NCI-H446 treated with DMSO at 0.1 percent for 48 hours (cell line): ENCODE measurements at regions not wholly inside any gene's neighbourhood (a gene's known extent, or its start where the extent isn't known, plus 50 kb on each side); places are given as distances from the start of the nearest gene placed in this dataset.
"Not testable (repeated sequence)": the region's sequence is repeated elsewhere in the genome, so short reads cannot be mapped to it uniquely, and the experiment has no call there.

ENCODE experiments used
- DNase-seq: peaks from one replicate; lab custom pipeline; 2025; lab: John Stamatoyannopoulos, UW

DNA sequence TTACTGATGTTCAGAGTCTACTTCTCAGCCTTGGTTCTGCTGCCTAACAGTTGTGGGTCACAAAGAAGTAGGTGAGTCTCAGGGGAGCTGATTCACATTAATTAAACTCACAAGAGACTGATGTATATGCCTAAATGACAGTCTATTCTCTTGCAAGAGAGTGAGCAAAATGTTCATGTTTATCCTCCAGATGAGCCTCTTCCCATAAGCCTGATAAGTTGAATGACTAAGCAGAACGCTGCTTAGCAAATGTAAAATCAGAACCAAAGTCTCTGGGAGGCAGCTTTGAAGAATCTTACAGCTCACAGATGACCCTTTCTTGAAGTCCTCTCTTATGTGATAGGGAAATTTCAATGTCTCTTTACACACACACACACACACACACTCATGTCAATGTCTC lies 1092.2 kb downstream of the TYW1 start:
- DNase-seq = no peak

DNA sequence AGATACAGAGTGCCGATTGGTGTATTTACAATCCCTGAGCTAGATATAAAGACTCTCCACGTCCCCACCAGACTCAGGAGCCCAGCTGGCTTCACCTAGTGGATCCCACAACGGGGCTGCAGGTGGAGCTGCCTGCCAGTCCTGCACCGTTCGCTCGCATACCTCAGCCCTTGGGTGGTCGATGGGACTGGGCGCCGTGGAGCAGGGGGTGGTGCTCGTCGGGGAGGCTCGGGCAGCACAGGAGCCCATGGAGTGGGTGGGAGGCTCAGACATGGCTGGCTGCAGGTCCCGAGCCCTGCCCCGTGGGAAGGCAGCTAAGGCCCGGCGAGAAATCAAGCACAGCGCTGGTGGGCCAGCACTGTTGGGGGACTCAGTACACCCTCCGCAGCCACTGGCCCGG lies 1093.6 kb downstream of the TYW1 start:
- not testable (repeated sequence) for DNase-seq

DNA sequence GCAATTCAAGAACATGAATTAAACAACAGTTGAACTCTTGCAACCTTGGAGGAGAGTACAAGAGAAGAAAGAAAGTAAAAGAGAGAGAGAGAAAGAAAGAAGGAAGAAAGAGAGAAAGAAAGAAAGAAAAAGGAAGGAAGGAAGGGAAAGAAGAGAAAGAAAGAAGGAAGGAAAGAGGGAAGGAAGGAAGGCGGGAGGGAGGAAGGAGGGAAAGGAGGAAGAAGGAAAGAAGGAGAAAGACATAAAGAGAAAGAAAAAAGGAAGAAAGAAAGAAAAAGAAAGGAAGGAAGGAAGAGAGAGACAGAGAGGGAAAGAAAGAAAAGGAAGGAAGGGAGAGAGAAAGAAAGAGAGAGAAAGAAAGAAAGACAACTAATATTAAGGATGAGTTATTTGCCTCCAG lies 1106.7 kb downstream of the TYW1 start:
- DNase-seq = no peak

DNA sequence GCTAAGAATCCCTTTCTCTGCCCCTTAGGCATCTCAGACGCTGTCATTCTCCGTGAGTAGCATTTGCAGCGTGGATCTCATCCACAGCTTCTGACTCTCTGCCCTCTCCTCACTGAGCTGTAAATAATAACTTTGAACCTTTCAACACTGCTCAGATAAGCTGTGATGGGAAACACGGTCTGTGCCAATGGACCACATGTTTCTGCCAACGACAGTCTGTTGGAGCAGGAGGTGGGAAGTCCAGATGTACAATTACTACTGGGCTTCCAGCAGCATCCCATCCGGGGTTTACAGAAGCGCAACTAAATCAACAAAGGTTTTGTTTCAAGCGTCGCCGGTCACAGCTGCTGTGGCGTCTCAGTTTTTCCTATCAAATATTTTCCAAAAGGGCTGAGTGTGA lies 1110.6 kb downstream of the TYW1 start:
- DNase-seq = no peak

DNA sequence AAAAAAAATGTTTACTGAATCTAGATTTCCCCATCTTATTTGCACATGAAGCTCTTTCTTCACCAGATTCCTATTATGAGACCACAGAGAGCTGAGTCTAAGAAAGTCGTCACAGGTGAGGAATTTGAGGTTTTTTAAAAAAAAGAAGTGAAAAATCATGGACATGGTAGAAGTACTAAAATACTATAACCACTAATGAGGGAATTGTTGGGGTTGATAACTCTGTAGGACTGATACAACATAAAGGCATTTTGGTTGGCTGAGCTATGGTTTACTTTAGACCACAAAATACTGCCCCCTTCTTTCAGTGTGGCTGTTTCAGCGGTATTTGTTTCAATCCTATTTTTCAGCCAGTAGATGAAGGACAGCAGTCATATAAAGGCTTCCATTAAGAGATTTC lies 1111.3 kb downstream of the TYW1 start:
- DNase-seq = no peak

DNA sequence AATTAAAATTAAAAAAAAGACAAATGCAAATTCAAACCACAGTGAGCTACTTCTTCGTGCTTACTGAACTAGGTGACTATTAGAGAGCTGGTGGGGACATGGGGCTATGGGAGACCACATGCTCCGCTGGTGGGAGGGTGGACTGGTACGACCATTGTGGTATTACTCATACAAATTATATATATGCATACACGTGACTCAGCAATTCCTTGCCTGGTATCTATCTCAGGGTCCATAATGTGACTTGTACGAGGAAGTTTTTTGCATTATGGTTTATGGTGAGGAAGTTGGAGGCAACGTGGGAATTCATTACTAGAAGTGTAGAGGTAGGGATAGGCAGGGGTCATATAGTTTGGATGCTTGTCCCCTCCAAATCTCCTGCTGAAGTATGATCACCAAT lies 1112.7 kb downstream of the TYW1 start:
- no peak for DNase-seq

DNA sequence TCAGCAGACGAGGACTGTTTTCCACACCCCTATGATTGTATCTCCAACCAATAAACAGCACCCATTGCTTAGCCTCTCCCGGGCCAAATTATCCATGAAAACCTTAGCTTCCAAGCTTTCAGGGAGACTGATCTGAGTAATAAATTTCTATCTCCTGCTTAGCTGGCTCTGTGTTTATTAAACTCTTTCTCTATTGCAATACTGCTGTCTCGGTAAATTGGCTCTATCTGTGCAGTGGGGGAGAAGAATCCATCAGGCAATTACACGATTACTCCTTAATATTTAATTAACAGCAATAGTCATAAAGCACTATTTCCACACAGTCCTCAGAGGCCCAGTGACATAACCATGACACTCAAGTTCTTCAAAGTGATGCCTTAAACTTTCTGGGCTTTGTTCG lies 1122.8 kb downstream of the TYW1 start:
- no peak for DNase-seq

DNA sequence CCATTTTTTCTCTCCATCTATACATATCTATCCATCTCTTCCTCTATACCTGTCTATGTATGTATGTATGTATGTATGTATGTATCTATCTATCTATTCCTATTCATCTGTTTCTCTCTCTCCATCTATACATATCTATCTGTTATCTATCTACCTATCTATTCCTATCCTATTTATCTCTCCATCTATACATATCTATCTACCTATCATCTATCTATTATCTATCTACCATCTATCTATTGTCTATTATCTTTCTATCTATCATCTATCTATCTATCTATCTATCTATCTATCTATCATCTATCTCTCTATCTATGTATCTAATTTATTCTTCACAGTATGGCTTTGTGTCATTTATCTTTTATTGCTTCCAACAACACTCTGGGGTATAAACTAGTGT lies 1124.4 kb downstream of the TYW1 start:
- DNase-seq = no peak

DNA sequence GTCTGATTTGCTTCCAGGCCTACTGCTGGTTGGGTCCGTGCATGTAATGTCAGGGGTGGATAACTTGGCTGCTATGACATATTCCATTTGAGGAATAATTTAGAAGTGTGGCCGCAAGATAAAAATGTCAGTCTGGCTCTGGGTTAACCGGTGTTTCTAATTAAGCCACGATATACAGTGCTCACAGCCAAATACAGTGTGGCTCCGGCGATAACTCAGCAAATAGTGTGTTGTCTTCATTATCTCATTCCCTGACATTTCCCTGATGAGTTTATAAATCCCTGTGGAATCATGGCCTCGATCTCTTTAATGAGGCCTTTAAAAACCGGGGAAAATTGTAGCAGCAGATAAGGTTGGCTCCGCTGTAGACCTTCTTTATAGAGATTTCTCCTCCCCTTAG lies 1125.0 kb downstream of the TYW1 start:
- no peak for DNase-seq

DNA sequence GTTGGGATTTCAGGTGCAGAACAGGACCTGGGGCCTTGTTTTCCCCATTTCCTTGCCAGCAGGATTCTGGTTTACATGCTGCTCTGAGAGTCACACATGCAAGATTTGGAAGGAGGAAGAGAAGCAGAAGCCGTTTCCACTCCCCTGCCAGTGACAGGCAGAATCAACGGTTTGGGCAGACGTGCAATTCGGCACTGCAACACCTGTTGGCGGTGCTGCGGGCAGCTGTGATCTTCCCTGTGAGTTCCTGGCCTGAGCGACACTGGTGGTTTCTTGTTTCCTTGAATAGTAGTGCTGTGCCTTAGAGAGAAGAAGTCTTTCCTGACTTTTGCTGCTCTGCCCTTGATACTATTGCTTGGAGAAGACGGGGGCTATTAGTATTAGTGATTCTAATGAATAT lies 1126.2 kb downstream of the TYW1 start:
- no peak for DNase-seq

DNA sequence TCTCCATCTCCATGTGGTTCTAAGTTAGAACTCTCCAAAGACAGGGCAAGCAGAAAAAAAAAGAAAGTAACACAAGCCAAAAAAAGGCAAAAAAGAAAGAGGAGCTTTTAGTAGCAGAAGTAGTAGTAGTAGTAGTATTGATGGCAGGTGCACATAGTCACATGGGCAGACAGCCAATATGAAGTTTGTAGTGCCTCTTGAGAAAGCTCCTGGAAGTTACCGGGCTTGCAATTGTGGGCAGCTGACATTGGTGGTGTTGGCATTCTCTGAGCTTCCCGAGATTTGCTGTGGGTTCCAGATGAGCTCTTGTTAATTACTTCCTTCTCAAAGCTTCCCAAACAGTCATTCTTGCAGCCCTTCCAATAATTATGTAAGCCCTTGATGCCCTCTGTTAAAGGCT lies 1128.5 kb downstream of the TYW1 start:
- no peak for DNase-seq

DNA sequence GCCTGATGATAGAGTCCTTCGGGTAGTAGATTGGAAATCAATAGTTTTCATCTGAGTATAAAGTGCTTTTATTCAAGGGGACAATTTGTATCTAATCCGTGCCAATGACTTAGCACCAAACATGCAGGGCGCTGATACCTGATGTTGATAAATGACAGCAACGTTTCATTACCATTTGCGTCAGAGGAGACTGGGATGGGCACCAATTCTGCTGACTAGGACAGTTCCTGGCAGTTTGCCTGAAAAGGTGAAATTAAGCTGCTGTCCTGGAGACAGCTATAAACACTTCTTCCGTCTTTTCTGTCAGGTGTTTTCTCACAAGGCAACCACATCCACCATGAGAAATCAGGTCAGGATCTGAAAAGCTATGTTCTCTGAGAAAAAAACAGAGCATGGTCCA lies 1136.4 kb downstream of the TYW1 start:
- DNase-seq = no peak

DNA sequence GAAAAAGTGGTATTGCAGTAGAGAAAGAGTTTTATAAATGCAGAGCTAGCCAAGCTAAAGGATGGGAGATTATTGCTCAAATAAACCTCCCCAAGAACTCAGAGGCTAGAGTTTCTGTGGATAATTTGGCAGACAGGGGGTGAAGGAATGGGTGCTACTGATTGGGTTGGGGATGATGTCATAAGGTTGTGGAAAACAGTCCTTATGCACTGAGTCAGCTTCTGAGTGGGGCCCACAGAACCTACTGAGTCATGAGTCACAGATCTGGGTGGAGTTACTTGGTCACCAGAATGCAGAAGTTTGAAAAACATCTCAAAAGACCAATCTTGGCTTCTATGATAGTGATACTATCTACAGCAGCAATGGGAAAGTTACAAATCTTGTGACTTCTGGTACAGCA lies 1146.7 kb downstream of the TYW1 start:
- no peak for DNase-seq

DNA sequence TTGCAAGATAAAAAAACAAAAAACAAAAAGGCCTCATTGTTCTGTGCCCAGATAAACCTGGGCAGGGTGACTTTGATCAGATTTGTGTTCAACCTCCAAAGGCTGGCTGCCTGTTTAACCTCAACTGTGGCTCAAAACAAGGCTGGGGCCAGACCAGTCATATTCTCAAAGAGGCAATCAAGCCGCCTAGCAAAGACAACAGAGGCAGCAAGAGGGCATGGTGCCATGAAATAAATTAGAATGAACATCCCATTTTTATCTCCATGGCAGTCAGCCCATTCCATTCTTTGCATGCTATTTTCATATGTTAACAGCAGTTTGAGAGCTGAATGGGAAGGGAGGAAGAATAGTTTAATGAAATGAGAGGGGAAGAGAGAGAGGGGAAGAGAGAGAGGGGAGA lies 1150.3 kb downstream of the TYW1 start:
- no peak for DNase-seq

DNA sequence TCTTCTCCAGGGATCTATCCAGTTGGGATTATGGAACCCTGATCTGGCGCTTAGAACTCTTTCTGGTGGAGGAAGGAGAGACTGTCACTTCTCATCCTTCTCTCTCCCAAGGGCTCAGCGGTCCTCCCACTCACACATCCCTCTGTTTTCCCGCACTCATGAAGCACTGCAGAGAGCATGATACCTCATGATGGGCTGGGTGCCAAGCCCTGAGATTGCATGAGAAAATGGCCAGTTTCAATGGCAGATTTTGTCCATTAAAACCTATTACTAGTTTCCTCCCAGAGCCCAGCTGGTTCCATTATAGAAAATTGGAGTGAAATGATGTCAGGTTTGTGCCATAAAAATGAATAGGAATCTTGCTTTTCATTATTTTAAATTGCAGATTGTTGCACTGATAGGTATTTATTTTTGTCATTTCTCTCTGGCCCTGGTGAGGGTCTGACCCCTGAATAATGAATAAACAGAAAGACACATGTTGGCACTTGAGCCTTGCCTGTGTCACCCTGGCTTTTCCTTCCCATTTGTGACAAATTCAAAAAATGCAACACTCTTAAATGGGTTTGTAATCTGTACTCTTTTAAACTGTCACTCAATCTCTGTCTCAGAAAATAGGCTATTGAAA lies 1151.1 kb downstream of the TYW1 start:
- DNase-seq = no peak

DNA sequence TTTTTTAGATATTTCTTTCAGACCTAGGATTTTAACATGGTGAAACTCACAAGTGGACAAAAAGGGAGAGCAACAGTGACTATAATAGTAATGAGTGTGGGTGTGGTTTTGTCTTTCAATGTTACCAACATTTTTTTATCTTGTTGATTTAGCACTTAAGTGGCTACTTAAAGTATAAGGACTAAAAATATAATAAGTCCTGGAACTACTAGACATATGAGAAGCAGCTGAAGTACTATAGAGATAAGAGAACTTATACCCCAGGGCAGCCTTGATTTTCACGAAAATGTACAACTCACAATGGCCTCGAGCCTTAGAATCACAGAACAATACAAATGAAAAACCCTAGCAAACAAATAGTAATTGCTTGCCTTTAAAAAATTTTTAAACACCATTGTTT lies 1151.8 kb downstream of the TYW1 start:
- no peak for DNase-seq

DNA sequence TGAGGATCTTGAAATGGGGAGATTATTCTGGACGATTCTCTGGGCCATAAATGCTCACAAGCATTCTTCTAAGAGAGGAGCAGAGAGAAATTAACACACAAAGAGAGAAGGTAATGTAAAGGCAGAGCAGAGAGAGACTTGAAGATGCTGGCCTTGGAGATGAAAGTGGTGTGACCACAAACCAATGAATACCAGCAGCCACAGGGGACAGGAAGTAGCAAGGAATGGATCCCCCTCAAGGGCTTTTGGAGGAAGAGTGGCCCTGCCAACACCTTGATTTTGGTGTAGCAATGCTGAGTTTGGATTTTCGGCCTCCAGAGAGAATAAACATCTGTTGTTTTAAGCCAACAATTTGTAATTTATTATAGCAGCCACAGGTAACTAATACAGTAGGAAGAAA lies 1155.6 kb downstream of the TYW1 start:
- DNase-seq = no peak

DNA sequence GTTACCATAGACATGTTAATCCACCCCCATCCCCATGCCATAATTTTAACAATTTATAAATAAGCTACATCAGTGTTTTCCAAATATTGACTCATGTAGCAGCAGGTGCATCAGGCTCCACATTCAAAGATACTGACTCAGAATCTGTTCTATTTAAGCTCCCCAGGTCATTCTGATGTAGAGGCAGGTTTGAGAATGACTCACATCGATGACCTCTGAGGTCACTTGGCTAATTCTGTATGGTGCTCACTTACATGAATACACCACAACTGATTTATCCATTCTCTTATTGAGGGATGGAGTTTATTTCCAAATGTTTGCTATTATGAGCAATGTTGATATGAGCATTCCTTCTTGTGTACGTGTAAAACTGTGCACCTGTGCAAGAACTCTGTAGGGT lies 1159.0 kb downstream of the TYW1 start:
- DNase-seq = no peak

DNA sequence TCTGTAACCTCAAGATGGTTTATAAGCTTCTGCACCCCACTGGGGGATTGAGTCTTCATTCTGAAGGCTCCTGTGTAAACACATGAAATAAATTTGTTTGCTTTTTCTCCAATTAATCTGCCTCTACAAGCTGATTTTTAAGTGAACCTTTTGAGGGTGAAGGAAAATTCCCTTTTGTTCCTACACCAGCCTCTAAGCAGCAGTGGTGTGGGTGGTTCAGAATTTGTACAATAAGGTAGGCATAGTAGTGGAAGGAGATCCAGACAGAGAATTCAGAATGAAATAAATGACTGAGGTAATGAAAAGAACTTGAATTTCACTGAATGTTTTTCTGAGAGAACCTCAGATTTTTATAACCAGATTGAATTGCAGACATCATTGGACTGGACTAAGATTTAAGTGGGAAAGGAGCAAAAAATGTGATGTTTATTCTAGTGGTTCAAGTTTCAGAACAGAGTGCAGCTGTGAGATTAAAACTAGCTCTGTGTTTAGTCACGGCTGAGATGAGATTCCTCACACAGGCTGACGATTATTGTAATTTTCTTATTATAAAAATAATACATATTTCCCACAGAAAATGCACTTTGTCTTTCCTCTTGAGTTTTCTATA lies 1162.2 kb downstream of the TYW1 start:
- no peak for DNase-seq

DNA sequence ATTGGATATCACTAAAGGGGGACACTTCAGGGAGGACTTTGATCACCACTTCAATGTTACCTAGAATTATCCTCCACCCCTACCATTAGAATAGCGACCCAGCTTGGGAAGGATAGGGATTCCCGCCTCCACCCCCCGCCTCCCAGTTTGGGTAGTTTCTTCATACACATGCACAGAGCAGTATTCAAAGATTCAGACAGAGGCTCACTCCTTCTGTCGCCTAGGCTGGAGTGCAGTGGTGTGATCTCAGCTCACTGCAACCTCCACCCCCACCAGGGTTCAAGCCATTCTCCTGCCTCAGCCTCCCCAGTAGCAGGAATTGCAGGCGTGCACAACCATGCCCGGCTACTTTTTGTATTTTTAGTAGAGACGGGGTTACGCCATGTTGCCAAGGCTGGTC lies 1166.1 kb downstream of the TYW1 start:
- no peak for DNase-seq

DNA sequence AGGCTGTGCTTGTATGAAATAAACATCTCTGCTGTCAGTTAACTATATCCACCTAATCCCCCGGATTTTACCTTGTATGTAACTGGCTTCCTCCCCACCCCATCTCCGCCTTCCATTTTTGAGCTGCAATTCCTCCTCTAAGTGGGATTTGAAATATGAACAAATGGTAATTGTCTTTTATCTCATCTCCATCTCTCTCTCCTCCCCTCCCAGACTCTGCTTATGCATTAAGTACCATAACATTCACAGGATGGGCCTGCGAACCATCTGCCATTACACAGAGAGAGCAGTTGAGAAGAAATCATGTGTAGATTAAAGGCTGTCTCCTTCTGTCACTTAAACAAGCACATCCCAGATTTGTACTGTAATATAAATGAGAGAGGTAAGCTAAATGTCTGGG lies 1169.9 kb downstream of the TYW1 start:
- no peak for DNase-seq

DNA sequence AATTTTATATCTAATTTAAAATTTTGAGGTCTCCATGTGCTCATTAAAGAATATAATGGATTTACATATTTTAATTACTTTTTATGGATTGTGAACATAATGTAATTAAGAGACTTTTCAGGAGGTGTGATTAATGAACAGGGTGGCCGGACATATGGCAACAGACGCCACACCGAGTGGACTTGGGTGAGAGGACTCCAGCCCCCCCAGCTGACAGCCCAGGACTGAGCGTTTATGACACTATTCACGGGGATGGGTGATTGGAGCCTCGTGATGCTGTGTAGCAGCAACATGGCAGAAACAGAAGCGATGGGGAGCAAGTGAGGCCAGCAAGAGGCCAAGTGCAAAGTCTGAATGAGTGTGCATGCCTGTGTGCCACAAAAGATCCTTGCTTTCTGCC lies 1176.9 kb downstream of the TYW1 start:
- no peak for DNase-seq

DNA sequence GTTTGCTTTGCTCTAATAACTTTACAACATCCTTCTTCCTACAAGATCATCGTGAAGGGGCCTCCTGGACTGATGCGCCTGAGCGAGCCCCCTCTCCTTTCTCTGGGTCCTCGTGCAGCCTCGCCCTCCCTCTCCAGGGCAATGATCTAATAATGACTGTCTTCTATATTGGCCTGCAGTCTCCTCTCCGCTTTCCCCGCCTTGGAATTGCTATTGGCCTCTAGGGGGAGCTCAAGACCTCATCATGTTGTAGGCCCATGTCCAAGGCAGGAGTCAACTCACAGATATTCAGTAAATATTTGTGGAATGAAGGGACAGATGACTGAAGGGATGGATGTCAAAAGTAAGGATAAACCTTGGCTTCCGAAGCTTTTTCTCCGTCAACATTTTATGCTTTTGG lies 1180.3 kb downstream of the TYW1 start:
- DNase-seq = peak; percentile 12

DNA sequence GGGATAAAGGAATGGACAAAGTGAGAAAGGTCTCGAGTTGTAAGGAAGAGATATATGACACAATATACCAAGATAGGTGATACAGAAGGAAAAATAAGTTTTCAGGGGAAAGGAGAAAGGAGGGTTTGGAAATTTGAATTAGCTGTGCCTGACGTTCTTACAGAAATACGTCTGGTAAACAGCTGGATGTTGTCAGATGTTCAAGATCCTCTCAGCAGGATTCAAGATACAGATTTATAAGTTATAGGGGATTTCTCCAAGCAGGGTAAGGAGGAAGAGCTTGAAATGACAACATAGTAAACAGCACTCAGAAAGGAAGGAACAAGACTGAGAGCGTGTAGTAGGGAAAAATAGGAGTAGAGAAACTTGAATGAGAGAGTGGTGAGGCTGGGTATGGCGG lies 1184.1 kb downstream of the TYW1 start:
- DNase-seq = no peak

DNA sequence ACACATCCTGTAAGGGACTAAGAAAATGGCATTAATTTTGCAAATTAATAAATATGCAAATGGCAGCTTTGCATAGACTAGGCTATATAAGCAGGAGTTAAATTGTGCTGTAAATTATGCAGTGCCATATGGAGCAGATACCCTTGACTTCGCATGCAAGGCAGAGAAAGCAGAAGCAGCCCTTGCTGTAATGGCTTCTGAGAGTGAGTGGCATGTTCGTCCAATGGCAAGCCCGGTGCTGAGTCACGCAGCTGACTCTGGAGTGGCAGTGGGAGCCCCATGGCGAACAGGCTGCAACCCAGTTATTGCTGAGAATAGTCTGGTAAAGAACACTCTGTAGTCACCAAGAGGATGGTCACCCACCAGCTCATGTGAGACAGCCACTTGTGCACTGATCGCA lies 1186.5 kb downstream of the TYW1 start:
- DNase-seq = no peak
